ENCODE measurements at regions not wholly inside any gene's neighbourhood (a gene's known extent, or its start where the extent isn't known, plus 50 kb on each side); places are given as distances from the start of the nearest gene placed in this dataset.

- H3K4me1 ChIP-seq (ENCODE audit: control insufficient read depth, insufficient read depth, low read length, poor library complexity, severe bottlenecking), result no peaks in the 10 kb centered on the region
- H3K27ac ChIP-seq (ENCODE audit: insufficient read depth, low read length, poor library complexity, severe bottlenecking), result no peak overlapping the region
- no peaks in the 10 kb centered on the region for H3K27me3 ChIP-seq (ENCODE audit: control insufficient read depth, insufficient read depth, low read length)
- no peaks in the 10 kb centered on the region for H3K9me3 ChIP-seq (ENCODE audit: control insufficient read depth in 2 of 2, low read length in 2 of 2)
- Mint-ChIP-seq H3K9me3 (peaks cover 0 to under 1% (median 0%) of the 10 kb centered on the region in 7 donors), H3K4me3 (no peak overlapping the region), H3K36me3 (no peaks in the 10 kb centered on the region), H3K27ac (no peak overlapping the region), H3K27me3 (peaks cover 30% of the 10 kb centered on the region), H3K4me1 (no peaks in the 10 kb centered on the region)
- H3K36me3 ChIP-seq (ENCODE audit: control insufficient read depth, insufficient read depth, low read length), result no peaks in the 10 kb centered on the region
- DNase-seq (no peak), ATAC-seq (ENCODE audit: low read depth in 2 of 2) (no peak)
- no peak overlapping the region for H3K4me3 ChIP-seq (ENCODE audit: low read depth, low read length)
These were observed 125.1 kb downstream of the FOXD1 start for GRCh38 chr5:73323466-73323865.

GRCh38 chr5:73322437-73323076 lies 126.0 kb downstream of the FOXD1 start:
- Mint-ChIP-seq H3K36me3 (no peaks in the 10 kb centered on the region), H3K4me3 (peak overlapping the region in 1 of 4 donors; percentile 12), H3K27ac (no peak overlapping the region), H3K27me3 (peaks cover 30% of the 10 kb centered on the region), H3K9me3 (peaks cover 0 to 3% (median 0%) of the 10 kb centered on the region in 7 donors), H3K4me1 (no peaks in the 10 kb centered on the region)
- H3K36me3 ChIP-seq (ENCODE audit: control insufficient read depth, insufficient read depth, low read length), result no peaks in the 10 kb centered on the region
- ATAC-seq (ENCODE audit: low read depth in 2 of 2) (no peak), DNase-seq (no peak)
- no peak overlapping the region for H3K27ac ChIP-seq (ENCODE audit: insufficient read depth, low read length, poor library complexity, severe bottlenecking)
- no peaks in the 10 kb centered on the region for H3K4me1 ChIP-seq (ENCODE audit: control insufficient read depth, insufficient read depth, low read length, poor library complexity, severe bottlenecking)
- H3K27me3 ChIP-seq (ENCODE audit: control insufficient read depth, insufficient read depth, low read length), result peaks cover 1% of the 10 kb centered on the region
- no peaks in the 10 kb centered on the region for H3K9me3 ChIP-seq (ENCODE audit: control insufficient read depth in 2 of 2, low read length in 2 of 2)
- H3K4me3 ChIP-seq (ENCODE audit: low read depth, low read length), result no peak overlapping the region

GRCh38 chr5:73321757-73322436 lies 126.7 kb downstream of the FOXD1 start:
- H3K4me3 ChIP-seq (ENCODE audit: low read depth, low read length), result no peak overlapping the region
- Mint-ChIP-seq H3K4me3 (peak overlapping the region in 1 of 4 donors; percentile 12), H3K9me3 (peaks cover 0 to 3% (median 0%) of the 10 kb centered on the region in 7 donors), H3K36me3 (no peaks in the 10 kb centered on the region), H3K27me3 (peaks cover 30% of the 10 kb centered on the region), H3K27ac (no peak overlapping the region), H3K4me1 (no peaks in the 10 kb centered on the region)
- H3K36me3 ChIP-seq (ENCODE audit: control insufficient read depth, insufficient read depth, low read length), result no peaks in the 10 kb centered on the region
- DNase-seq (no peak), ATAC-seq (ENCODE audit: low read depth in 2 of 2) (no peak)
- no peak overlapping the region for H3K27ac ChIP-seq (ENCODE audit: insufficient read depth, low read length, poor library complexity, severe bottlenecking)
- H3K27me3 ChIP-seq (ENCODE audit: control insufficient read depth, insufficient read depth, low read length), result peaks cover 2% of the 10 kb centered on the region
- no peaks in the 10 kb centered on the region for H3K4me1 ChIP-seq (ENCODE audit: control insufficient read depth, insufficient read depth, low read length, poor library complexity, severe bottlenecking)
- no peaks in the 10 kb centered on the region for H3K9me3 ChIP-seq (ENCODE audit: control insufficient read depth in 2 of 2, low read length in 2 of 2)

GRCh38 chr5:73319036-73319435 lies 129.5 kb downstream of the FOXD1 start:
- Mint-ChIP-seq H3K4me3 (no peak overlapping the region), H3K27me3 (peaks cover 53% of the 10 kb centered on the region), H3K27ac (no peak overlapping the region), H3K4me1 (no peaks in the 10 kb centered on the region), H3K36me3 (no peaks in the 10 kb centered on the region), H3K9me3 (peaks cover 0 to 7% (median 0%) of the 10 kb centered on the region in 7 donors)
- DNase-seq (no peak), ATAC-seq (ENCODE audit: low read depth in 2 of 2) (no peak)
- H3K4me3 ChIP-seq (ENCODE audit: low read depth, low read length), result no peak overlapping the region
- H3K27ac ChIP-seq (ENCODE audit: insufficient read depth, low read length, poor library complexity, severe bottlenecking), result no peak overlapping the region
- peaks cover 18% of the 10 kb centered on the region for H3K27me3 ChIP-seq (ENCODE audit: control insufficient read depth, insufficient read depth, low read length)
- no peaks in the 10 kb centered on the region for H3K4me1 ChIP-seq (ENCODE audit: control insufficient read depth, insufficient read depth, low read length, poor library complexity, severe bottlenecking)
- H3K36me3 ChIP-seq (ENCODE audit: control insufficient read depth, insufficient read depth, low read length), result no peaks in the 10 kb centered on the region
- H3K9me3 ChIP-seq (ENCODE audit: control insufficient read depth in 2 of 2, low read length in 2 of 2), result no peaks in the 10 kb centered on the region

GRCh38 chr5:73318308-73318719 lies 130.3 kb downstream of the FOXD1 start:
- DNase-seq (no peak), ATAC-seq (ENCODE audit: low read depth in 2 of 2) (no peak)
- peaks cover 0 to 7% (median 0%) of the 10 kb centered on the region in 7 donors for H3K9me3 Mint-ChIP-seq
- H3K27ac ChIP-seq (ENCODE audit: insufficient read depth, low read length, poor library complexity, severe bottlenecking), result no peak overlapping the region
- H3K4me1 Mint-ChIP-seq, result no peaks in the 10 kb centered on the region
- no peaks in the 10 kb centered on the region for H3K4me1 ChIP-seq (ENCODE audit: control insufficient read depth, insufficient read depth, low read length, poor library complexity, severe bottlenecking)
- H3K4me3 Mint-ChIP-seq, result no peak overlapping the region
- H3K27me3 Mint-ChIP-seq, result peaks cover 54% of the 10 kb centered on the region
- H3K9me3 ChIP-seq (ENCODE audit: control insufficient read depth in 2 of 2, low read length in 2 of 2), result no peaks in the 10 kb centered on the region
- H3K4me3 ChIP-seq (ENCODE audit: low read depth, low read length), result no peak overlapping the region
- H3K27ac Mint-ChIP-seq, result no peak overlapping the region
- no peaks in the 10 kb centered on the region for H3K36me3 ChIP-seq (ENCODE audit: control insufficient read depth, insufficient read depth, low read length)
- no peaks in the 10 kb centered on the region for H3K36me3 Mint-ChIP-seq
- peaks cover 25% of the 10 kb centered on the region for H3K27me3 ChIP-seq (ENCODE audit: control insufficient read depth, insufficient read depth, low read length)

- H3K27me3 Mint-ChIP-seq, result peaks cover 60% of the 10 kb centered on the region
- H3K9me3 Mint-ChIP-seq, result peaks cover 0 to 7% (median 0%) of the 10 kb centered on the region in 7 donors
- DNase-seq, result no peak
- H3K36me3 ChIP-seq (ENCODE audit: control insufficient read depth, insufficient read depth, low read length), result no peaks in the 10 kb centered on the region
- H3K4me3 Mint-ChIP-seq, result no peak overlapping the region
- H3K27ac Mint-ChIP-seq, result no peak overlapping the region
- no peak overlapping the region for H3K27ac ChIP-seq (ENCODE audit: insufficient read depth, low read length, poor library complexity, severe bottlenecking)
- H3K4me1 ChIP-seq (ENCODE audit: control insufficient read depth, insufficient read depth, low read length, poor library complexity, severe bottlenecking), result no peaks in the 10 kb centered on the region
- no peaks in the 10 kb centered on the region for H3K4me1 Mint-ChIP-seq
- no peak overlapping the region for H3K4me3 ChIP-seq (ENCODE audit: low read depth, low read length)
- ATAC-seq (ENCODE audit: low read depth in 2 of 2), result no peak
- no peaks in the 10 kb centered on the region for H3K9me3 ChIP-seq (ENCODE audit: control insufficient read depth in 2 of 2, low read length in 2 of 2)
- H3K36me3 Mint-ChIP-seq, result no peaks in the 10 kb centered on the region
- peaks cover 33% of the 10 kb centered on the region for H3K27me3 ChIP-seq (ENCODE audit: control insufficient read depth, insufficient read depth, low read length)
These were observed 131.1 kb downstream of the FOXD1 start for GRCh38 chr5:73317523-73317922.

- H3K36me3 ChIP-seq (ENCODE audit: control insufficient read depth, insufficient read depth, low read length), result no peaks in the 10 kb centered on the region
- Mint-ChIP-seq H3K36me3 (no peaks in the 10 kb centered on the region), H3K9me3 (peaks cover 0 to 8% (median 0%) of the 10 kb centered on the region in 7 donors), H3K4me3 (no peak overlapping the region), H3K27me3 (peaks cover 72% of the 10 kb centered on the region), H3K27ac (no peak overlapping the region), H3K4me1 (no peaks in the 10 kb centered on the region)
- H3K27me3 ChIP-seq (ENCODE audit: control insufficient read depth, insufficient read depth, low read length), result peaks cover 45% of the 10 kb centered on the region
- no peak overlapping the region for H3K4me3 ChIP-seq (ENCODE audit: low read depth, low read length)
- no peak overlapping the region for H3K27ac ChIP-seq (ENCODE audit: insufficient read depth, low read length, poor library complexity, severe bottlenecking)
- ATAC-seq (ENCODE audit: low read depth in 2 of 2), result no peak
- H3K9me3 ChIP-seq (ENCODE audit: control insufficient read depth in 2 of 2, low read length in 2 of 2), result no peaks in the 10 kb centered on the region
- no peaks in the 10 kb centered on the region for H3K4me1 ChIP-seq (ENCODE audit: control insufficient read depth, insufficient read depth, low read length, poor library complexity, severe bottlenecking)
- DNase-seq, result no peak
These were observed 134.0 kb downstream of the FOXD1 start for GRCh38 chr5:73314395-73315257.
